ENCODE measurements at regions not wholly inside any gene's neighbourhood (a gene's known extent, or its start where the extent isn't known, plus 50 kb on each side); places are given as distances from the start of the nearest gene placed in this dataset.

DNA sequence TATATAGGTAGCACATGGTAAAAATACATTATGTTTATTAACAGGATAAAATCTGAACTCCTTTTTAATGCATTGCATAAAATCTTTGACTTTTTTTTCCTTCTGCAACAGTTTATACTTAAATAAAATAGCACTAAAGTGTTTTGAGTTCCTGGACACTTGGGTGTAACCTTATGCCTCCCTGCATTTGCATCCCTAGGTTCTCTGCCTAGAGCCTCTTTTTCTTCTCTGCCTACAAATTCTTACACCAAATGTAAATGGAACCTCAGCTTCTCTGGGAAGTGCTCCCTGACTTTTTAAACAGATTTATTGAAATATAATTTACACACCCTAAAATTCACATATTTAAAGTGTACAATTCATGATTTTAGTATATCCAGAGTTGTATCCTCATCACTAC, 1017.6 kb downstream of the CNTNAP5 start:
- H2AFZ ChIP-seq (ENCODE audit: low read length) = no peak overlapping the region
- BruUV-seq (replicated peaks) = no TSS peak
- no peaks in the 10 kb centered on the region for H3K36me3 ChIP-seq (replicated peaks in 1 of 2; ENCODE audit: control insufficient read depth in 1 of 2, insufficient read depth in 2 of 2, low read length in 2 of 2)
- peaks cover 67% of the 10 kb centered on the region for H3K9me3 ChIP-seq (ENCODE audit: low read length)
- H3K79me2 ChIP-seq (ENCODE audit: insufficient read depth, low read length) = no peaks in the 10 kb centered on the region
- FAIRE-seq = no peak
- CTCF ChIA-PET (ENCODE audit: low intra/inter-chr PET ratio, low total read pairs) = no interaction called here
- no peaks in the 10 kb centered on the region for H3K27me3 ChIP-seq (ENCODE audit: control insufficient read depth in 1 of 2, insufficient read depth in 2 of 2, low read length in 2 of 2)
- no peak overlapping the region for H3K9ac ChIP-seq (ENCODE audit: insufficient read depth, low read depth, low read length)
- no peak overlapping the region for H3K4me2 ChIP-seq (ENCODE audit: low read depth, low read length)
- in situ Hi-C loops (cut with HindIII; ENCODE audit: extremely low pct_ligation_motif_present, low pct_unique_long_range_greater_than_20kb) (no loop called here), intact Hi-C loops (cut with micrococcal nuclease; ENCODE audit: unreplicated experiment) (no loop called here)
- no peak for ATAC-seq
- no peak for DNase-seq (ENCODE audit: low spot score)
- POLR2A ChIA-PET = no interaction called here
- TF ChIP-seq SP5 (CRISPR knock-in tag; IDR thresholded peaks at IDR 0.05; ENCODE audit: borderline replicate concordance, low read depth) (no peak), KAT7 (CRISPR knock-in tag; IDR thresholded peaks at IDR 0.05; ENCODE audit: borderline replicate concordance) (no peak), ZNF207 (IDR thresholded peaks at IDR 0.05; ENCODE audit: borderline replicate concordance) (no peak), KLF12 (CRISPR knock-in tag; IDR thresholded peaks at IDR 0.05; ENCODE audit: borderline replicate concordance) (no peak), ZNF598 (CRISPR knock-in tag; IDR thresholded peaks at IDR 0.05; ENCODE audit: borderline replicate concordance) (no peak), EZH2 (conservative IDR thresholded peaks at IDR 0.05; ENCODE audit: low read depth, low read length) (no peak)
- TF ChIP-seq, protein P1, sequence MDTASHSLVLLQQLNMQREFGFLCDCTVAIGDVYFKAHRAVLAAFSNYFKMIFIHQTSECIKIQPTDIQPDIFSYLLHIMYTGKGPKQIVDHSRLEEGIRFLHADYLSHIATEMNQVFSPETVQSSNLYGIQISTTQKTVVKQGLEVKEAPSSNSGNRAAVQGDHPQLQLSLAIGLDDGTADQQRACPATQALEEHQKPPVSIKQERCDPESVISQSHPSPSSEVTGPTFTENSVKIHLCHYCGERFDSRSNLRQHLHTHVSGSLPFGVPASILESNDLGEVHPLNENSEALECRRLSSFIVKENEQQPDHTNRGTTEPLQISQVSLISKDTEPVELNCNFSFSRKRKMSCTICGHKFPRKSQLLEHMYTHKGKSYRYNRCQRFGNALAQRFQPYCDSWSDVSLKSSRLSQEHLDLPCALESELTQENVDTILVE (CRISPR knock-in tag; IDR thresholded peaks at IDR 0.05) = no peak
- H3K4me1 ChIP-seq (ENCODE audit: insufficient read depth, low read length) = no peaks in the 10 kb centered on the region
- H4K20me1 ChIP-seq (ENCODE audit: insufficient read depth, low read length) = no peaks in the 10 kb centered on the region
- H3K4me3 ChIP-seq (replicated peaks in 1 of 3; ENCODE audit: insufficient read depth in 1 of 3, low read depth in 2 of 3, low read length in 3 of 3) = no peak overlapping the region
- H3K27ac ChIP-seq (ENCODE audit: extremely low read length, insufficient read depth, low read length) = no peak overlapping the region

DNA sequence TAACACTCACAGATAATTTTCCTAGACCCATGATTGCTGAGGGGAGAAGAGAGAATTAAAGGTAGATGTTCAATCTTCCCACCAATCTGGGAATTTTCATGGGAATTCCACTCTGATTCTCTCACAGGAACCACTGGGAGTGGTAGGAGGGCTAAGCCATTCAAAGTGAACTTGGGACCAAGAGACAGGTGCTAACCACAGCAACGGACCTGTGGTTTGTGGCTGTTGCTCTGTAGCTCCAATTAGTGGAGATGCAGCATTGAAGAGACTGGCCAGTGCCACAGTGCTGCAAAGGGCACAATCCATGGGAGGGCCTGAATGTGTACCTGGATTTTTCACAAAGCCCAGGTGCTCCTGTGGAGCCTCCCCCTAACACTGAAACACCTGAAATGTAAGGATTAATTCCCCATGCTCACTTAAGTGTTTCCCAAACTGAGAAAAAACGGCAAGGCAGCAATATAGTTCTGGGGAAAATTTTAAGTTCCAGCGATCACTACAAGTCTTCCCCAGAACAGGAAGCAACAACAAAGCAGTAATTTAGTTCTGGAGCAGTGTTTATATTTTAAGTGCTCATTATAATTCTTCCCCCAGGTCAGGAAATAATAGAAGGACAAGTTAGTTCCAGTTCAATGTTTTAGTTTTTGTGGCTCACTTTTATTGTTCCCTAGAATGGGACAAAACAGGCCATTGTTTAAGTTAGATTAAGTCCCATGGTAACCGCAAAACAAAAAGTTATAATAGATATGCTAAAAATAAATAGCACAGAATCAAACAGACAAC, 1045.8 kb downstream of the CNTNAP5 start:
- BruUV-seq (replicated peaks) = no TSS peak
- no peaks in the 10 kb centered on the region for H3K36me3 ChIP-seq (replicated peaks in 1 of 2; ENCODE audit: control insufficient read depth in 1 of 2, insufficient read depth in 2 of 2, low read length in 2 of 2)
- intact Hi-C loops (cut with micrococcal nuclease; ENCODE audit: unreplicated experiment) = no loop called here
- WGBS (ENCODE audit: low lambda C conversion rate) = 35% methylated on average over 4 of the region's 4 CpGs
- ChIA-PET POLR2A (no interaction called here), CTCF (ENCODE audit: low intra/inter-chr PET ratio, low total read pairs) (no interaction called here)
- no peaks in the 10 kb centered on the region for H3K79me2 ChIP-seq (ENCODE audit: insufficient read depth, low read length)
- no peak overlapping the region for H3K27ac ChIP-seq (ENCODE audit: extremely low read length, insufficient read depth, low read length)
- no peak overlapping the region for H3K9ac ChIP-seq (ENCODE audit: insufficient read depth, low read depth, low read length)
- H3K4me1 ChIP-seq (ENCODE audit: insufficient read depth, low read length) = no peaks in the 10 kb centered on the region
- H4K20me1 ChIP-seq (ENCODE audit: insufficient read depth, low read length) = no peaks in the 10 kb centered on the region
- H3K4me3 ChIP-seq (replicated peaks in 1 of 3; ENCODE audit: insufficient read depth in 1 of 3, low read depth in 2 of 3, low read length in 3 of 3) = no peak overlapping the region
- H3K4me2 ChIP-seq (ENCODE audit: low read depth, low read length) = no peak overlapping the region
- peaks cover 65% of the 10 kb centered on the region for H3K9me3 ChIP-seq (ENCODE audit: low read length)
- no peak for FAIRE-seq
- no peak for DNase-seq (ENCODE audit: low spot score)
- no peak for ATAC-seq
- in situ Hi-C loops (cut with HindIII; ENCODE audit: extremely low pct_ligation_motif_present, low pct_unique_long_range_greater_than_20kb) = no loop called here
- H3K27me3 ChIP-seq (ENCODE audit: control insufficient read depth in 1 of 2, insufficient read depth in 2 of 2, low read length in 2 of 2) = no peaks in the 10 kb centered on the region
- no peak overlapping the region for H2AFZ ChIP-seq (ENCODE audit: low read length)
- TF ChIP-seq ZBTB21 (CRISPR knock-in tag; IDR thresholded peaks at IDR 0.05) (no peak), TBX2 (CRISPR knock-in tag; IDR thresholded peaks at IDR 0.05; ENCODE audit: borderline replicate concordance) (no peak), ZNF230 (CRISPR knock-in tag; IDR thresholded peaks at IDR 0.05) (no peak), ZNF143 (CRISPR knock-in tag; IDR thresholded peaks at IDR 0.05) (no peak), ZSCAN25 (CRISPR knock-in tag; IDR thresholded peaks at IDR 0.05) (no peak), FOXA1 (IDR thresholded peaks at IDR 0.05) (no peak), FOXA1 (CRISPR knock-in tag; IDR thresholded peaks at IDR 0.05) (no peak), REL (CRISPR knock-in tag; conservative IDR thresholded peaks at IDR 0.05) (no peak), ZNF224 (CRISPR knock-in tag; IDR thresholded peaks at IDR 0.05) (no peak)
- TF ChIP-seq, protein P2, sequence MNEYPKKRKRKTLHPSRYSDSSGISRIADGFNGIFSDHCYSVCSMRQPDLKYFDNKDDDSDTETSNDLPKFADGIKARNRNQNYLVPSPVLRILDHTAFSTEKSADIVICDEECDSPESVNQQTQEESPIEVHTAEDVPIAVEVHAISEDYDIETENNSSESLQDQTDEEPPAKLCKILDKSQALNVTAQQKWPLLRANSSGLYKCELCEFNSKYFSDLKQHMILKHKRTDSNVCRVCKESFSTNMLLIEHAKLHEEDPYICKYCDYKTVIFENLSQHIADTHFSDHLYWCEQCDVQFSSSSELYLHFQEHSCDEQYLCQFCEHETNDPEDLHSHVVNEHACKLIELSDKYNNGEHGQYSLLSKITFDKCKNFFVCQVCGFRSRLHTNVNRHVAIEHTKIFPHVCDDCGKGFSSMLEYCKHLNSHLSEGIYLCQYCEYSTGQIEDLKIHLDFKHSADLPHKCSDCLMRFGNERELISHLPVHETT (CRISPR knock-in tag; conservative IDR thresholded peaks at IDR 0.05) = no peak
- TF ChIP-seq, protein P3, sequence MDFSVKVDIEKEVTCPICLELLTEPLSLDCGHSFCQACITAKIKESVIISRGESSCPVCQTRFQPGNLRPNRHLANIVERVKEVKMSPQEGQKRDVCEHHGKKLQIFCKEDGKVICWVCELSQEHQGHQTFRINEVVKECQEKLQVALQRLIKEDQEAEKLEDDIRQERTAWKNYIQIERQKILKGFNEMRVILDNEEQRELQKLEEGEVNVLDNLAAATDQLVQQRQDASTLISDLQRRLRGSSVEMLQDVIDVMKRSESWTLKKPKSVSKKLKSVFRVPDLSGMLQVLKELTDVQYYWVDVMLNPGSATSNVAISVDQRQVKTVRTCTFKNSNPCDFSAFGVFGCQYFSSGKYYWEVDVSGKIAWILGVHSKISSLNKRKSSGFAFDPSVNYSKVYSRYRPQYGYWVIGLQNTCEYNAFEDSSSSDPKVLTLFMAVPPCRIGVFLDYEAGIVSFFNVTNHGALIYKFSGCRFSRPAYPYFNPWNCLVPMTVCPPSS (IDR thresholded peaks at IDR 0.05) = no peak

All from HepG2 (cell line).